IPS DF 6.9 (cell line): ENCODE measurements at regions not wholly inside any gene's neighbourhood (a gene's known extent, or its start where the extent isn't known, plus 50 kb on each side); places are given as distances from the start of the nearest gene placed in this dataset.

Experiments
- DNase-seq: peaks from one replicate; pipeline ENCODE4 v3.0.0-alpha.2; 2013; ENCODE audit warnings: low read depth, low spot score
- H3K27ac ChIP-seq: one replicate; pipeline ENCODE4 v1.5.1; 2013; ENCODE audit warnings: low read length, control low read depth
- H3K27me3 ChIP-seq: 2 replicates; pipeline ENCODE4 v1.6.1; 2013; ENCODE audit warnings: mild to moderate bottlenecking, low read length; ENCODE audit not compliant: control insufficient read depth, insufficient read depth
- H3K36me3 ChIP-seq: 2 replicates; pipeline ENCODE4 v1.6.1; 2013; ENCODE audit warnings: low read length; ENCODE audit not compliant: control insufficient read depth, insufficient read depth
- H3K4me1 ChIP-seq: 2 replicates; pipeline ENCODE4 v1.6.1; 2013; ENCODE audit warnings: low read length; ENCODE audit not compliant: control insufficient read depth, insufficient read depth
- H3K4me3 ChIP-seq: 2 replicates; pipeline ENCODE4 v1.5.1; 2013; ENCODE audit warnings: mild to moderate bottlenecking, low read length
- H3K9me3 ChIP-seq: 2 replicates; pipeline ENCODE4 v1.6.1; 2013; ENCODE audit warnings: low read length, inconsistent platforms; ENCODE audit not compliant: control insufficient read depth, insufficient read depth
- WGBS: extraction: QIAGEN DNeasy Blood & Tissue Kit; methylation state at CpG from one replicate; pipeline ENCODE4 v1.1.7; 2013; ENCODE audit warnings: mixed read lengths, missing lambda C conversion rate; ENCODE audit not compliant: insufficient read length, insufficient coverage; 5-methylcytosine and 5-hydroxymethylcytosine counted together

DNA sequence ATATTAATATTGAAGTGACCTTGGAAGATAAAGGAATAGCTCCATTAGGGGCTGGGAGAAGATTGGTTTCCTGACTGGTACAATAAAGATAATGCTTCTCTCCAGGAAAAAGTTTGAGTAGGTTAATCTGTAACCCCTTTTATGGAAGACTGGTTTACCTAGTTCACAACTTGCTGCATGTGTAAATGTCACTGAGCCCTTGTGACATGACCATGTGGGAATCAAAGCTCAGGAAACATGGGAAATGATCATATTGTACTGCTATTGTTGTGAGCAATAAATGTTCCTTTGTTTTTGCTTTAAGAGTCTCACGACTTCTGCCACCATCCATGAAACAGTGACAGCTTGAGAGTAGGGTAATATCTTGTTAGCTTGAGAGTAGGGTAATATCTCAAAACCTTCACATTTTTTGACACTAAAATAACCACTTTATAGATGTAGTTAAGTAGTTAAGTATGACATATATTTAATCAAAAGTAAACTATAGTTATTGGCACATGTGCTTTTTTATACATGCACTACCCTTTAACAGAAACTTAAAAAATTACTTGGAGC is 1338.6 kb downstream of the FSCB start:
- DNase-seq, result no peak
- Histone ChIP-seq H3K27me3 (no peaks in the 10 kb centered on the region), H3K9me3 (no peaks in the 10 kb centered on the region), H3K27ac (no peak overlapping the region), H3K4me3 (no peak overlapping the region), H3K36me3 (no peaks in the 10 kb centered on the region), H3K4me1 (no peaks in the 10 kb centered on the region)
- no CpG with 5 or more reads among the region's 1 CpG for WGBS

DNA sequence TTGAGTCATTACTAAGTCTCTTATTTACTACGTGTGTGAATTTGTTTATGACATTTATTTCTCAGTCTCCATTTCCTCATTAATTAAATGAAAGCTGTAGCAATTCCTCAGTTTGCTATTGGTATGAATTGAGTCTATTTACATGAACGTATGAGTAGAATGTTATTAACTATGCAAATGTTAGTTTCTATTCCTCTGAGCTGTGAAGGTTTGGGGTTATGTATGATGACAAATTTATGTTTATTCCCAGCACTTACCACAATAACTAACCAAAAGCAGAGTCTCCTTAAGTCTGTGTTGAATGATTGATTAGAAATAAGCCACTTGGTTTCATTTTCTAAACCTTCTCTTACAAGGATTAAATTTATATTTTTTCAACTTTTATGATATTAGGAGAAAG is 1340.9 kb downstream of the FSCB start:
- no peaks in the 10 kb centered on the region for H3K4me1 ChIP-seq
- H3K27me3 ChIP-seq, result no peaks in the 10 kb centered on the region
- WGBS, result no CpG with 5 or more reads among the region's 2 CpGs
- no peak overlapping the region for H3K27ac ChIP-seq
- DNase-seq, result no peak
- no peak overlapping the region for H3K4me3 ChIP-seq
- H3K9me3 ChIP-seq, result no peaks in the 10 kb centered on the region
- no peaks in the 10 kb centered on the region for H3K36me3 ChIP-seq

DNA sequence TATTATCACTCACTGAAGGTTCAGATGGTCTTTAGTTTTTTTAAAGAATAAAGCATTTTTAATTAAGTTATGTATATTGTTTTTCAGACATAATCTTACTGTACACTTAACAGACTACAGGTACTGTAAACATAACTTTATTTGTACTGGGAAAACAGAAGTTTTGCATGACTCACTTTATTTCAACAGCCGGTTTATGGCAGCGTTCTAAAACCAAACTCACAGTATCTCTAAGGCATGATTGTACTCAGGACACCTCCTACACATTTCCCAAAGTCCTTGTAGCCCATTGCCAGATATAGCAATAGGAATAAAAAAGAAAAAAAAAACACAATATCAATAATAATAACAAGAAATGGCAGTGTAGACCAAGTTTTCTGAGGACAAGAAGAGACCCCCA is 1341.4 kb downstream of the FSCB start:
- Histone ChIP-seq H3K9me3 (no peaks in the 10 kb centered on the region), H3K36me3 (no peaks in the 10 kb centered on the region), H3K4me3 (no peak overlapping the region), H3K27ac (no peak overlapping the region), H3K27me3 (no peaks in the 10 kb centered on the region), H3K4me1 (no peaks in the 10 kb centered on the region)
- DNase-seq, result no peak
- WGBS, result no CpG with 5 or more reads among the region's 2 CpGs

DNA sequence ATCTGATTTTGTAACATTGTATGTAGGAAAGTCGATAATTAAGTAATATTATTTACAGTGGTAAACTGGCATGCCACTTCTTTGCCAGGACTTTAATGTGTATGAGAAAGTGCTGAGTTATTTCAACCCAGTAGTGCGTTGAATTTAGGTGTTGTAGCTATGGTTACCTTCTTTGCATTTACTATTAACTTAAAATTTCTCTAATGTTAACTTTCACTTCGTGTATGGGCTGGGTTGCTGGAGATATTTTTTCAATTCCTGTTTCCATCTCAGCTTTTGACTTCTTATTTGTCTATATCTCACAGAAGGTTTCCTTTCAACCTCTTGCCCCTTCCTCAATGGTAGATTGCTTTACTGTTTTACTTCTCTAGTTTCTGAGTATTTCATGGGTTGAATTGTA is 1345.6 kb downstream of the FSCB start:
- 100% methylated on average over 1 of the region's 3 CpGs for WGBS
- Histone ChIP-seq H3K9me3 (no peaks in the 10 kb centered on the region), H3K4me1 (no peaks in the 10 kb centered on the region), H3K27ac (no peak overlapping the region), H3K4me3 (no peak overlapping the region), H3K36me3 (no peaks in the 10 kb centered on the region), H3K27me3 (no peaks in the 10 kb centered on the region)
- no peak for DNase-seq

DNA sequence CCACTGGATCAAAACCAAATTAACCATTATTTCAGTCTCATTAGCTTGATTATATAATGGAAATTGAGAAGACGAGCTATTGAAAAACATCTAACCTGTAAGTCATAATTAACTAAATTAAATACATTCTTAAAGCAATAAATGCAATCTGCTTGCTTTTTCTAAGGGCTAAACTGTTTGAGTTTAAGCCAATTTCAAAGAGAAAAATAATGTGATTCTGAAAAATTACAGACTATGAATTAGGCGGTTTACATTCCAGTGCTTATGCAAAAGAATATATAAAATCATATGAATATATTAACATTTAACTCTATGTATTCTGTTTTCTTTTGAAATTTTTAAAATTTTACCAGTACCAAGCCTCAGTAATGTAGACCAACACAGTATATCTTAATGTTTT is 1349.4 kb downstream of the FSCB start:
- no peaks in the 10 kb centered on the region for H3K9me3 ChIP-seq
- no CpG with 5 or more reads among the region's 2 CpGs for WGBS
- no peaks in the 10 kb centered on the region for H3K4me1 ChIP-seq
- H3K4me3 ChIP-seq, result no peak overlapping the region
- no peak for DNase-seq
- H3K36me3 ChIP-seq, result no peaks in the 10 kb centered on the region
- H3K27ac ChIP-seq, result no peak overlapping the region
- no peaks in the 10 kb centered on the region for H3K27me3 ChIP-seq

DNA sequence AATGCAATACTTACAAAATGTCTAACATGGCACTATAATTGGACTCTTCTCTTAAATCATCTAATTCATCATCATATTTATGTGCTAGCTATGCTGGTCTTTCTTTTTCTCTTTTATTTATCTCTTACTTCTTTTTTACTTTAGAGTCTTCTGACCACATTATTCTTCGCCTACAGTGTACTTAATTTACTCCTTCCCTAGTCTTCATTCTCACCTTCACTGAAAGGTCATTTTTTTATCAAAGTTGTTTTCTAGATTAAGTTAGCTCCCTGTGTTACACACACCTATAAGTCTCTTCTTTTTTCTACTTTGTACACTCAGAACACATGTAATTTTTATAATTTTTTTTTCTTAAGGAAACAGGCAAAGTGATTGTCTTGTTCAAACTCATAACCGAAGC is 1351.2 kb downstream of the FSCB start:
- Histone ChIP-seq H3K36me3 (no peaks in the 10 kb centered on the region), H3K9me3 (no peaks in the 10 kb centered on the region), H3K4me3 (no peak overlapping the region), H3K4me1 (no peaks in the 10 kb centered on the region), H3K27ac (no peak overlapping the region), H3K27me3 (no peaks in the 10 kb centered on the region)
- no CpG with 5 or more reads among the region's 2 CpGs for WGBS
- no peak for DNase-seq

DNA sequence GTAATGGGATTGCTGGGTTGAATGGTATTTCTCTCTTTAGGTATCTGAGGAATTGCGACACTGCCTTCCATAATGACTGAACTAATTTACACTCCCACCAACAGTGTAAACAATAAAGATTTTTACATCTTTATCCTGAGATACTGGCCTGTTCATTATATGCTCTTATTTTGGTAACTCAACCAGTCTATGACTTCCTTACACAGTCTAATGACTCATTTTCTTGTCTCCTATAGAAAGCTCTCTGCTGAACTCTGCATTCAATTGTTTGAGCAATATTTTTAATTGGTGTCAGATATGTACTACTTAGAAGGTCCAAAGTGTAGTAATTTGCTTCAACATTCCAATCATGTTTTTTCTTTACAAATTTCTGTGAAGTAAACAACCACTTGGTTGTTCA is 1351.8 kb downstream of the FSCB start:
- H3K4me3 ChIP-seq, result no peak overlapping the region
- H3K36me3 ChIP-seq, result no peaks in the 10 kb centered on the region
- H3K27me3 ChIP-seq, result no peaks in the 10 kb centered on the region
- H3K9me3 ChIP-seq, result no peaks in the 10 kb centered on the region
- WGBS, result no CpG with 5 or more reads among the region's 1 CpG
- H3K27ac ChIP-seq, result no peak overlapping the region
- DNase-seq, result no peak
- no peaks in the 10 kb centered on the region for H3K4me1 ChIP-seq

DNA sequence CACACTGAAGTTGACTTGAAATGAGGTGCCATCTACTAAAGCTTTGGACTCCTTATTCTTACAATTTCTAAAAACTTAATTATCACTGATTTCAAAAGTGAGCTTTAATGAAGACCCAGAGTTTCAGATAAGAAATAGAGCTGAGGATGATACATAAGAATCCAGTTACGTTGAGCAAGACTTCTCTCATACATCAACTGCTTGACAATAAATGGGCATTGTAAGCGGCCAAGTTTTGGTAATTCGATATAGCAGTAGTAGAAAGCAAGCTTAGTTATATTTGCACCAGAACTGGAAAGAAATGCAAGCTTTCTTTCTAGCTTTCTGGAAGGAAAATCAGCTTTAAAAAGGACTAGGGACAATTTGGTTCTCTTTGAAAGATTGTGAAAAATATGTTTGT is 1359.6 kb downstream of the FSCB start:
- H3K36me3 ChIP-seq, result no peaks in the 10 kb centered on the region
- no peaks in the 10 kb centered on the region for H3K27me3 ChIP-seq
- no peaks in the 10 kb centered on the region for H3K4me1 ChIP-seq
- WGBS, result no CpG with 5 or more reads among the region's 3 CpGs
- no peak overlapping the region for H3K4me3 ChIP-seq
- no peak for DNase-seq
- no peaks in the 10 kb centered on the region for H3K9me3 ChIP-seq
- no peak overlapping the region for H3K27ac ChIP-seq

DNA sequence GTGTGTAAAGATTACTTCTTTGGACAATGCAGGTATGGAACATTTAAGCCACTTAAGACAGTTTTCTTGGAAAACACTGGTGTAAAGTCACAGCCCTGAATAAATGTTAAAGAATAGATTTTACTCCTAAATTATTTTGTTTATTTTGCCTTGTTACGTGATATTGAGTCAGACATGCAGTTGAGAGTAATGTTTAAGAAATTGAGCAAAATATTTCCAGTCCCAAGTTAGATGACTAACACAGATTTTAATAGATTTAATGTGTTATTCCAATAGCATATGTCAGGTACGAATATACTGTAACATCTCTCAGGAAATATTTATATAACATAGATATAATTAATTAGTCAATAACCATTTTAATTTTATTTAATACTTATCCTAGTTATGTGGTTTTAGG is 1361.7 kb downstream of the FSCB start:
- Histone ChIP-seq H3K36me3 (no peaks in the 10 kb centered on the region), H3K9me3 (no peaks in the 10 kb centered on the region), H3K4me1 (no peaks in the 10 kb centered on the region), H3K27ac (no peak overlapping the region), H3K27me3 (no peaks in the 10 kb centered on the region), H3K4me3 (no peak overlapping the region)
- DNase-seq, result no peak
- WGBS, result no CpG with 5 or more reads among the region's 2 CpGs

DNA sequence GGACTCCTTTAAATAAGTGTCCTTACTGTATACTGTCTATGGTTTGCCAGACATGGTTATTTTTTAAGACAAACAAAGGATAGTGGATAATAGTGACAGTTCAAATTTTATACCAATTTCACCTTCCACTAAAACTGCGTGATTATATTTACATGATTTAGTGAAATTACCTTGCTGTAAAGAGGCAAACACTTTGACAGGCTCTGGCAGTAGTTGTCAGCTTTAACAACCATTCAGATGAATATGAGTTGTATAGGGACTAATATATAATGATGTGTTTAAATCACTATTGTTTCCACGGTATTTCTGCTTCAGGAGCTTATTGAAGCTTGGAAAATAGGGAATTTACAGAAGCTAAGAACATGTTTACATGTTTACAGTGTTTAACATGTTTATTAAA is 1364.0 kb downstream of the FSCB start:
- no peaks in the 10 kb centered on the region for H3K4me1 ChIP-seq
- no peak for DNase-seq
- no peak overlapping the region for H3K4me3 ChIP-seq
- H3K27me3 ChIP-seq, result no peaks in the 10 kb centered on the region
- no peak overlapping the region for H3K27ac ChIP-seq
- H3K9me3 ChIP-seq, result no peaks in the 10 kb centered on the region
- no peaks in the 10 kb centered on the region for H3K36me3 ChIP-seq
- no CpG with 5 or more reads among the region's 2 CpGs for WGBS

DNA sequence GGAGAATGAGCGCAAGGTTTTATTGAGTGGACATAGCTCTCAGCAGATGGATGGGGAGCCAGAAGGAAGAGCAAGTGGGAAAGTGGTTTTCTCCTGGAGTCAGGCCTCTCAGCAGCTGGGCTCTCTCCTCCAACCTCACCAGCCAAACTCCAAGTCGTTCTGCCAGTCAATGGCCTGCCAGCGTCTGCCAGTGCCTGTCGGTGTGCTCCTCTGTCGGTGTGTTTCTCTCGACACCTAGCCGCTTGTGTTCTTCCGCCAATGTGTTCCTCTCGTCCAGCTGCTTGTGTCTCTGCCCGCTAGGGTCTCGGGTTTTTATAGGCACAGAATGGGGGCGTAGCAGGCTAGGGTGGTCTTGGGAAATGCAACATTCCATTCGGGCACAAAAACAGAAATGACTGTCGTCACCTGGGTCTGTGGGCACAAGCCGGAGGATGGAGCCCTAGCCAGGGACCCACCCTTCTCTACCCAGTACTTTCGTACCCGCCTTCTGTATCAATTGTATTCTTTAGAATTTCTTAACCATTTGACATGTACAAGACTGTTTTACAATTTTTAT is 1365.4 kb downstream of the FSCB start:
- no peak overlapping the region for H3K4me3 ChIP-seq
- no peaks in the 10 kb centered on the region for H3K4me1 ChIP-seq
- WGBS, result no CpG with 5 or more reads among the region's 17 CpGs
- H3K36me3 ChIP-seq, result no peaks in the 10 kb centered on the region
- H3K27ac ChIP-seq, result no peak overlapping the region
- H3K9me3 ChIP-seq, result no peaks in the 10 kb centered on the region
- H3K27me3 ChIP-seq, result no peaks in the 10 kb centered on the region
- DNase-seq, result no peak
